GM23338 (cell line): ENCODE measurements at regions not wholly inside any gene's neighbourhood (a gene's known extent, or its start where the extent isn't known, plus 50 kb on each side); places are given as distances from the start of the nearest gene placed in this dataset.

Experiments
- ATAC-seq: fragments of 200-7000 bp; cut with Tn5 transposase; 3 replicates; pipeline ENCODE4 v1.9.1; 2020
- DNase-seq: peaks from one replicate; pipeline ENCODE4 v3.0.0-alpha.2; 2015; ENCODE audit warnings: low spot score
- H2AFZ ChIP-seq: fragments of 200-600 bp; sonication (generic); 2 replicates; pipeline ENCODE4 v1.8.0; 2016; ENCODE audit warnings: antibody characterized with exemption, mild to moderate bottlenecking, moderate library complexity
- H3F3A ChIP-seq: fragments of 200-600 bp; sonication (generic); replicated peaks from 2 replicates; pipeline ENCODE4 v1.8.0; 2017; ENCODE audit warnings: antibody characterized with exemption, mixed run types, low read depth
- H3K27ac ChIP-seq: fragments of 200-600 bp; sonication (generic); 2 replicates; pipeline ENCODE4 v1.6.1; 2016; ENCODE audit warnings: low read depth
- H3K27me3 ChIP-seq: fragments of 200-600 bp; sonication (generic); 2 replicates; pipeline ENCODE4 v1.8.0; 2016; ENCODE audit warnings: mild to moderate bottlenecking, mixed run types, moderate library complexity; ENCODE audit not compliant: insufficient read depth
- H3K36me3 ChIP-seq: fragments of 200-600 bp; sonication (generic); 2 replicates; pipeline ENCODE4 v1.8.0; 2016; ENCODE audit warnings: mild to moderate bottlenecking; ENCODE audit not compliant: insufficient read depth
- H3K4me1 ChIP-seq: fragments of 200-600 bp; sonication (generic); 2 replicates; pipeline ENCODE4 v1.8.0; 2016; ENCODE audit warnings: mild to moderate bottlenecking, moderate library complexity; ENCODE audit not compliant: insufficient read depth
- H3K4me2 ChIP-seq: fragments of 200-600 bp; sonication (generic); 2 replicates; pipeline ENCODE4 v1.7.1; 2017; ENCODE audit warnings: mixed run types
- H3K4me3 ChIP-seq: fragments of 200-600 bp; sonication (generic); 2 replicates; pipeline ENCODE4 v1.6.1; 2016; ENCODE audit warnings: mixed run types
- H3K79me2 ChIP-seq: fragments of 200-600 bp; sonication (generic); replicated peaks from 2 replicates; pipeline ENCODE4 v1.8.0; 2017; ENCODE audit warnings: mild to moderate bottlenecking; ENCODE audit not compliant: insufficient read depth
- H3K9me2 ChIP-seq: fragments of 200-600 bp; sonication (generic); 2 replicates; pipeline ENCODE4 v1.8.0; 2017; ENCODE audit not compliant: insufficient read depth
- H4K20me1 ChIP-seq: fragments of 200-600 bp; sonication (generic); replicated peaks from 2 replicates; pipeline ENCODE4 v1.8.0; 2017; ENCODE audit warnings: mild to moderate bottlenecking; ENCODE audit not compliant: insufficient read depth
- H3K27ac Mint-ChIP-seq: 2 replicates; pipeline ENCODE4 v1.8.0; 2020; ENCODE audit warnings: inconsistent platforms, mild to moderate bottlenecking, moderate library complexity, mixed read lengths
- H3K27me3 Mint-ChIP-seq: 3 replicates; pipeline ENCODE4 v1.8.0; 2022; ENCODE audit warnings: low read depth, mild to moderate bottlenecking, moderate library complexity, mixed read lengths, inconsistent platforms; ENCODE audit not compliant: insufficient read depth, poor library complexity
- H3K36me3 Mint-ChIP-seq: 3 replicates; pipeline ENCODE4 v1.8.0; 2021; ENCODE audit warnings: low read depth, mild to moderate bottlenecking, inconsistent platforms, moderate library complexity, mixed read lengths
- H3K4me1 Mint-ChIP-seq: 3 replicates; pipeline ENCODE4 v1.8.0; 2020; ENCODE audit warnings: mild to moderate bottlenecking, inconsistent platforms, mixed read lengths
- H3K4me3 Mint-ChIP-seq: 3 replicates; pipeline ENCODE4 v1.8.0; 2021; ENCODE audit warnings: moderate library complexity, mild to moderate bottlenecking, inconsistent platforms, mixed read lengths
- H3K9me3 Mint-ChIP-seq: 3 replicates; pipeline ENCODE4 v1.8.0; 2020; ENCODE audit warnings: moderate library complexity, mild to moderate bottlenecking, inconsistent platforms, mixed read lengths
- CREB1 ChIP-seq: fragments of 250-450 bp; sonication (Bioruptor Pico); IDR thresholded peaks from 2 replicates; pipeline ENCODE4 v1.5.0; 2020; ENCODE audit warnings: low read depth, mild to moderate bottlenecking, moderate library complexity
- EZH2phosphoT487 ChIP-seq: fragments of 200-600 bp; sonication (generic); IDR thresholded peaks from one replicate; pipeline ENCODE4 v1.8.1; 2018; ENCODE audit warnings: antibody characterized with exemption; ENCODE audit not compliant: unreplicated experiment
- JUNB ChIP-seq: IDR thresholded peaks from one replicate; pipeline ENCODE4 v1.6.1; 2016; ENCODE audit warnings: antibody characterized with exemption; ENCODE audit not compliant: unreplicated experiment
- NANOG ChIP-seq: IDR thresholded peaks from 2 replicates; pipeline ENCODE4 v1.6.1; 2016; ENCODE audit warnings: antibody characterized with exemption, borderline replicate concordance
- ZNF114 ChIP-seq: fragments of 250-450 bp; sonication (Bioruptor Pico); IDR thresholded peaks from 2 replicates; pipeline ENCODE4 v1.5.0; 2020; ENCODE audit warnings: mild to moderate bottlenecking, moderate library complexity
- ZNF331 ChIP-seq: fragments of 250-450 bp; sonication (Bioruptor Pico); IDR thresholded peaks from 2 replicates; pipeline ENCODE4 v1.5.0; 2020; ENCODE audit warnings: low read depth, mild to moderate bottlenecking, moderate library complexity
- ZNF462 ChIP-seq: fragments of 250-450 bp; sonication (Bioruptor Pico); IDR thresholded peaks from 2 replicates; pipeline ENCODE4 v1.5.0; 2020; ENCODE audit warnings: mild to moderate bottlenecking, moderate library complexity

- Histone ChIP-seq H4K20me1 (no peaks in the 10 kb centered on the region), H3K27me3 (no peaks in the 10 kb centered on the region), H3K79me2 (no peaks in the 10 kb centered on the region), H3K36me3 (no peaks in the 10 kb centered on the region), H3K4me2 (no peak overlapping the region), H2AFZ (no peak overlapping the region), H3K27ac (no peak overlapping the region), H3K9me2 (no peaks in the 10 kb centered on the region), H3F3A (no peaks in the 10 kb centered on the region), H3K4me1 (no peaks in the 10 kb centered on the region; the same call in 1 of the 2 replicates), H3K4me3 (no peak overlapping the region)
- Mint-ChIP-seq H3K27me3 (no peaks in the 10 kb centered on the region), H3K4me1 (no peaks in the 10 kb centered on the region), H3K4me3 (no peak overlapping the region), H3K36me3 (no peaks in the 10 kb centered on the region), H3K27ac (no peak overlapping the region), H3K9me3 (no peaks in the 10 kb centered on the region)
- TF ChIP-seq ZNF114 (no peak), ZNF462 (CRISPR knock-in tag) (no peak), CREB1 (CRISPR knock-in tag) (no peak), ZNF331 (CRISPR knock-in tag) (no peak), EZH2phosphoT487 (no peak), NANOG (no peak), JUNB (no peak)
- DNase-seq (no peak), ATAC-seq (no peak)
Measured at GRCh38 chr6:121584586-121585369, 149.3 kb downstream of the GJA1 start.
